Activated CD4-positive, alpha-beta T cell treated with anti-CD3 and anti-CD28 coated beads for 24 hours (primary cell): ENCODE measurements at regions not wholly inside any gene's neighbourhood (a gene's known extent, or its start where the extent isn't known, plus 50 kb on each side); places are given as distances from the start of the nearest gene placed in this dataset.

ENCODE experiments used
- DNase-seq, 2 donors: peaks; one replicate each; pipeline ENCODE4 v3.0.0-alpha.2; 2020; ENCODE audit warnings: low read depth in 2 of 2

DNA sequence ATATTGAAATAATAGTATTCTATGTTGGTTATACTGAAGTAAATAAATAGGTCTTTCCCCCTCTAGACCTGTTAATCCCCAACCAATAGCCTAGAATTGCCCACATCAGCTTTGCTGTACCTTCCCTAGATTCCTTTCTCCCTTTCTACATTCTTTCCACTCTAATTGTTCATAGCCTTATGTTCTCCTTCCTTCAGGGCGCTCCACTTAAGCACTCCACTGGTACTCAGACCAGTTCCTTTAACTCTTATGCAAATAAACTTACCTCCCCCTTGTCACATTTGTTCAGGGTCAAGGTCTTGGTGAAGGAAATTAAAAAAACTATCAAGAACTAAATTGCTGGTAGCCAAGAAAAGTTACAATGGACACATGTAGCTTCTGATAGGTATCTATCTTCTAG lies 294.8 kb downstream of the UTP18 start:
- no peak for DNase-seq

DNA sequence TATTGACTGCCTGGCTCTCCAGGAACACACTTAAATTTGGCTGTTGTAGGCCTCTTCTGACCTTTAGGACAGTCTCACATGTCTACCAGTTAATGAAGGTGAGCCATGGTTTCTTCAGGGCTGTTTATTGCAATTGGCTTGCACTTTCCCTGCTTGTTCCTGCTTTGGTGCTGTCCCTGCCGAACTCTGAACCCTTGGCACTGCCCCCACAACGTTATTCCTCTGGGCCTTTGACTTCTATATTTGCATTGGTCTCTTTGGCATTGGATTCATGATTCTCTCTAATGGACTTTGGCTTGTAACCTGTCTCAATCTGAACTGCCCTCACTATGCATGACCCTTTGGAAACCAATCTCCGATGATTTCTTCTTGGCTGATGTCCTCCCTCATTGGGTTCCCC lies 299.4 kb downstream of the UTP18 start:
- DNase-seq = no peak

DNA sequence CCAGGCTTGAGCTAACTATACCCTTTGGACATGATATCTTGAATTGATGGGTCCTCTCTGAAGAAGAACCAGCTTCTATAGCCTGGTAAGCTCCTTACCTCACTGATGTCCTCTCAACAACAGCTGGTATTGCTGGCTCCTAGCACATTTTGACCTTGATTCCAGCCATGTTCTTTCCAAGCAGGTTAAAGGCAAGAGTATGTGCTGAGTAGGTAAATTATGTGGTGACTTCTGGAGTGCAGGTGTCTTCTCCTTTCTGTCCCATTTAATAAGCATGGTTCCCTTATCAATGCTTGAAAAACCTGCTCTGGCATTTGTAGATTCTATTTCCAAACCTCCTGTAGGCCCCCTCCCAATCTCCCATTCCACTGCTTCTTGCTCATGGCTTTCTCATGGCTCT lies 300.1 kb downstream of the UTP18 start:
- DNase-seq = no peak

DNA sequence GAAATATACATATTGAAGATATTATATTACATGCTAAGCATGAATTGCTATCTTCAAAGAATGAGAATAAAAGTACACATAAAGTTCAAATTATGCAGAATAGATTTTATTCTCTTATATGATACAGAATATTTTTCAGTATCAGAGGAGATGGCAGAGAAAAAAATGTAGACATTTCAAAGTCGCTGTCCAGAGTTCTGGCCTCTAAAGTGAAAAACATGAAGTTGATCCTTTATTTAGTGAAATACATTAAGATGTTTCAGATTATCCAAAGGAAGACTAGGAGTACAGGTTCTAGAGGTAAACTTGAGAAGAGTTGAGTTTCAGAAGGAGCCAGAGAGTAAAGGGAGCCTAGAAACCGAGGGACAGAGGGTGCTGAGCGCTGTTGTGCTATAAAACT lies 303.6 kb downstream of the UTP18 start:
- DNase-seq = no peak

DNA sequence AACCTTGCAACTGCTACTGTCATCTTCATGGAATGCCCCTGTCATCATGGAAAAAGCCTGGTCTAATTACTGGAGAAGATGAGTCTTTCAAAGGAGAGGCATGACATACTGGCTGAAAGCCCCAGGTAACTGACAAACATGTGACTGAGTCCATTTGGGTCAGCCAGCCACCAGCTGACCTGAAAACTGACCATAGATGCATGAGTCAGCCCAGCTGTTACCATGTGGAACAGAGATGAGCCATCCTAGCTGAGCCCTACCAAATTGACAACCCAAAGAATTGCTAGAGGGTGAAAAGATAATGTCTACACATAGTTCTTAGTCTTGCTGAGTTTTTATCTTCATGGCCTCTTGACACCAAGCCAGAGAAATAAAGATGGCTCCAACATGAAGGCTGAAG lies 311.8 kb downstream of the UTP18 start:
- no peak for DNase-seq
